Right kidney (tissue), 1 donor: ENCODE measurements at regions not wholly inside any gene's neighbourhood (a gene's known extent, or its start where the extent isn't known, plus 50 kb on each side); places are given as distances from the start of the nearest gene placed in this dataset.
"Not testable (repeated sequence)": the region's sequence is repeated elsewhere in the genome, so short reads cannot be mapped to it uniquely, and the experiment has no call there.

Source experiments
- DNase-seq: peaks from one replicate; pipeline ENCODE4 v3.0.0-alpha.2; 2016

DNA sequence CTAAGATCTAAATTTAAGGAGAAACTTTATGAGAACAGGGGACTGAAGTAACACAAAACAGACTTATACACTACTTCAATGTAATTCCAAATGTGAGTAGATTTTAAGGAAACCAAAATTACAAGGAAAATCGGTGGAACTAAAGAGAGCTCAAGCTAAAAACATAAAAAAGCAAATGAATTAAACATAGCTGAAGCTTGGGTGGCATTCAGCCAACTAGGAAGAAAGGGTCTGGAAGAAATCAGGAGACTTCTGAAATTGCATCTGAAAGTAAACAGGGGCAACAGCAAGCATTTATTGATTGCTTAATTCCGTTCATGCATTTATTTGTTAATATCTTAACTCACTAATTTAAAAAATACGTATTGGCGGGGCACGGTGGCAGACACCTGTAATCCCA, 727.3 kb upstream of the PKDCC start:
- no peak for DNase-seq

DNA sequence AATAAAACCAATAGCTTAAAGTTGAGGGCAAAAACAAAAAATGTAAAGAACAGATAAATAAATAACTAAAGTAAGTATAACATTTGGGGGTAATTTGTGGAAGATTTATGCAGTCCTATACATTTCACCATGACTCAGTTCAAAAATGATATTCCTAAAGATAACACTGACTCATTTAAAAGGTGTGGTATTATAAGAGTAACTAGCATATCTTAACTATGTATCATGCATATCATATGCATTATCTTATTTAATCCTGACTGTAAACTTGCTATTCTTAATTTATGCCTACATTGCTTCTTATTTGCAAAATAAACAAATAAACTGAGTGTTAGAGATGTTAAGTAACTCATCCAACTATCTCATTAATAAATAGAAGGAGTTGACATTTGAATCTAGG, 726.5 kb upstream of the PKDCC start:
- DNase-seq: no peak

DNA sequence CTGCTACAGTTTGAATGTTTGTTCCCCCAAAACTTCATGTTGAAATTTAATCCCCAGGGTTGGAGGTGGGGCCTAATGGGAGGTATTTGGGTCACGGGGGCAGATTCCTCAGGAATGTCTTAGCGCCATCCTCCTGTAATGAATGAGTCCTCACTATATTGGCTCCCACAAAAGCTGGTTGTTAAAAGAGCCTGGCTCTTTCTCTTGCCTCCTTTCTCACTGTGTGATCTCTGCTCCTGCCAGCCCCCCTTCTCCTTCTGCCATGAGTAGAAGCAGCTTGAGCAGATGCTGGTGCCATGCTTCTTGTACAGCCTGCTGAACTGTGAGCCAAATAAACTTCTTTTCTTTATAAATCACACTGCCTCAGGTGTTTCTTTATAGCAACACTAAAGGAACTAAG, 721.0 kb upstream of the PKDCC start:
- DNase-seq: no peak

DNA sequence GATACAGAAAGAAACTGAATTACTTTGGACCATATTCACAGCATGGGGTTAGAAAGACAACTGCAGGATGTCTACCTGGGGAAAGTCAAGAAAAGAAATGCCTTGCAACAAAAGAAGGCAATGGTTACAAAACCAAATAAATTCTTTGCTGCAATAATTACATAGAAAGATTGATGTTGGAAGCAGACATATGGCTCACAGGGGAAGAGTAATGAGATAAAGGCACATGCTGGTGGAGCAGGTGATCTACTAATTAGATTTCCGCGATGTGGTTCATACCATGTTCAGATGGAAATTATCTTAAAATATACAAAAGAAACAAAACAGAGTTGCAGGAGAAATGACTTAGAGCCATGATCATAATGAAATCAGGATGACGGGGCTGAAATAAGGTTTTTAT, 718.8 kb upstream of the PKDCC start:
- no peak for DNase-seq

DNA sequence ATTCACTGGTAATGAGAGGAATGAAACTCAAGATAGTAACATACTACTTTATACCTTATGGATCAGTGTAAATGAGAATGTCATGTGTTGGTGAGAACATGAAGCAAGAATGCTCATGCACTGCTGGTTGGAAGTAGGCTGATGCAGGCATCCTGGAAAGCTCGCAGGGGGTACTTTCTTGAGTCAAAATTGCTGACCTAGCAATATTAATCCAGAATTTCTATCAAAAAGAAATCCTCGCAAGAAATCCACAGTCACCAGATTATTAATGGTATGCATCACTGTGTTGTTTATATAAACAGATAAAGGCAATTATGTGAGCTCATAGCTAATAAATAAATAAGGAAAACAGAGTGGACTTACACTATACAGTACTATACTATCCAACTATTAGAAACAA, 713.7 kb upstream of the PKDCC start:
- DNase-seq: no peak

DNA sequence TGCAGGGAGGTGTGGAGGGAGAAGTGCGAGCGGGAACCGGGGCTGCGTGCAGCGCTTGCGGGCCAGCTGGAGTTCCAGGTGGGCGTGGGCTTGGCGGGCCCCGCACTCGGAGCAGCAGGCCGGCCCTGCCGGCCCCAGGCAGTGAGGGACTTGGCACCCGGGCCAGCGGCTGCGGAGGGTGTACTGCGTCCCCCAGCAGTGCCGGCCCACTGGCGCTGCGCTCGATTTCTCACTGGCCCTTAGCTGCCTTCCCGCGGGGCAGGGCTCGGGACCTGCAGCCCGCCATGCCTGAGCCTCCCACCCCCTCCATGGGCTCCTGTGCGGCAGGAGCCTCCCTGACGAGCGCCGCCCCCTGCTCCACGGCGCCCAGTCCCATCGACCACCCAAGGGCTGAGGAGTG, 712.2 kb upstream of the PKDCC start:
- not testable (repeated sequence) for DNase-seq

DNA sequence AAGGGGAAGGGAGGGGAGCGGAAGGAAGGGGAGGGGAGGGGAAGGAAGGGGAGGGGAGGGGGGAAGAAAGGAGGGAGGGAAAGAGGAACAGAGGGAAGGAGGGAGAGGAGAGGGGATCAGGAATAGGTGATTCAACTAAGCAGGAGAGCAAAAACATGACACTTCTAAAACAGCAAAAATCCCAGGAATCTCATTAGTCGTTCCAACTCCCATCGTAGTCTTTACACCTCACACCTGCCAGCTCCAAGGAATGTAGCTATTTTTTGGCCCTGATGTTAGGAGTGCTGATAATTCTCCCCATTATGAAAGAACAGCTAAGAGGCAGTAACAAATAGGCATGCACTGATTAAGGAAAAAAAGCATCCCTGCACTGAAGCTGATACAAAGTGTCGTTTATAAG, 709.9 kb upstream of the PKDCC start:
- DNase-seq: no peak

DNA sequence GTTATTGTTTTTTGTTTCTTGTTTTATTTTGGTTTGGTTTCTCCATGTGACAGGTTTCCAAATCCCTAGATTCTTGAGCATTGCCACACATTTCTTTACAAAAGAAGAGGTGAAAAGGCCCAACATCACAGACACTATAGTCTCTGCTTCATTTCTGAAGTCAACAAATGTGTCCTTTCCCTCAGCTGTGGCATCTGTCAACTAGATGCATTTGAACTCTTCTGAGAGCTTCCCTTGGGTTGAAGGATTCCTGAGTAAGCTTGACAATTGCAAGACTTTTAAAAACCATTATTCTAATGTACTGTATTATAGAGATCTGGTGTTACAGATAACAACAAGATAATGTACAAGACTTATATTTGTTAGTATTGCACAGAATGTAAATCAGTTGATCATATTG, 703.3 kb upstream of the PKDCC start:
- DNase-seq: no peak

DNA sequence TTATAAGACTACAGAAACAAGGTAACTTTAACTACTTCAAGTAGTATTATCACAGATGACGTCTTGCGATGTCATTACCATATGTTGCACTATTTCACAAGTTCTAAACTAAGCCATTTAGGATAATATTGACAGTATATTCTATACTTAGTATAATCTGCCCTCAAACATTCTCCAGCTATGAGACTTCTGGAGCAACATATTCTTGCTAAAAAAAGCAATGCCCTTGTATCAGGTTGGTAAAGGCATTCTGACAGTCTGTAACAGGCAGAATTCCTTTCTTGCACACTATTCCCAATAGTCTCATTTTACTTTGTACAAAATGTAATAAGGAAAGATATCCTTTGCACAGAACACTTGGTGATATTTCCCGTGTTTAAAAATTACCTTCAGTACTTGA, 694.8 kb upstream of the PKDCC start:
- DNase-seq: no peak

DNA sequence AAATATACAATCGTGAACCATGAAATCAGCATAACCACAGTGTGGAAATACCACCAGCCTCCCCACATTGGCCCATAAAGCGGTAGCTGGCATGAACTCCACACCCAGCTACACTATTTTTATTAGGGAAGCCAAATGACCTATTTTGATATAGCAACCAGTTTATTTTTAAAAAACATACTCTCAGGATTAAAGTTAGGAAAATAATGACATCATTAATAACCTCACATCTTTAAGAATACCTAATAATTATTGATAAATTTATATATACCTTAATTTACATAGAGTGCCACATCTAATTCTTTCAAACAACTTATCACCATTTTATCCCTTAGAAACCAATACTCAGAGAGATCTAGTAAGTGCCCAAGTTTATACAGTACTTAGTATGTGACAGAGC, 692.0 kb upstream of the PKDCC start:
- DNase-seq: no peak

DNA sequence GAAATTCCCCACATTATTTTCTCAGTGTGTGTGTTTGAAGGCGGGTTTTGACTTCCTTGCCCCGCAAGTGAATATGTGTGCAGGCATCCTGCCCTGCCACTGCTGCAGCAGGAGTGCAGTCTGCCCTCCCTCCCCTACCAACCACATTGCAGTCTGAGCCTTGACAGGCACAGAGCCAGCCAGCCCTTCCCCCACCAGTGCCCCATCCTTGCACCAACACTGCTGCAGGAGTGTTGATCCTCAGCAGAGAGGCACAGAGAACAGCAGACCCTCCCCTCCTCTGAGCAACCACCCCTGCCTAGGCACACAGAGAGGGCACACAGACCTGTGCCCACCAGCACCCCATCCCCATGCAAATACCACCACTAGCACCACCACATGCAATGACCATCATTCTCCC, 683.0 kb upstream of the PKDCC start:
- DNase-seq: no peak

DNA sequence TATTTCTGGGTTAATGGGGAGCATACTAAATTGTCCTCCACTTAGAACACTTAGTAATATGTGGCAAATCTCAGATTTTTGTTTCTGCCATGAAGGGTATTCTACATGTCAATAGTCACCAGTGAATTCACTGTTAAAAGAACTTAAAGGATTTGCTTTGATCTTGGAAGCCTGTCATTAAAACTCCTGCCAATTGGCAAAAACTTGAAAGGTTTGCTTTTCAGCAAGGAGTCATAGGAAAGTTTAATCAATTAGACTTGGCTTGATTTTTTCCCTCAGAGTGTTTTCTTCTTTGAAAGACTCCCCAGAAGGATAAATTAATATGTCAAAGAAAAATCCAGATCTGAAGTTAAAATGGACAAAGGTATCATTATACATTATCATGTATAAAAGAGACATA, 671.9 kb upstream of the PKDCC start:
- no peak for DNase-seq

DNA sequence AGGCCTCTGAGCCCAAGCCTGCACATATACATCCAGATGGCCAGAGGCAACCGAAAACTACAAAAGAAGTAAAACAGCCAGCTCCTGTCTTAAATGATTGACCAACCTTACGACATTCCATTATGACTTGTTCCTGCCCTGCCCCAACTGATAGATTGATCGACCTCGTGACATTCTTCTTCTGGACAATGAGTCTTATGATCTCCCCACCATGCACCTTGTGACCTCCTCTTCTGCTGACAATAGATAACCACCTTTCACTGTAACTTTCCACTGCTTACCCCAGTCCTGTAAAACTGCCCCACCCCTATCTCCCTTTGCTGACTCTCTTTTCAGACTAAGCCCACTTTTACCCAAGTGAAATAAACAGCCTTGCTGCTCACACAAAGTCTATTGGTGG, 670.0 kb upstream of the PKDCC start:
- DNase-seq: no peak

DNA sequence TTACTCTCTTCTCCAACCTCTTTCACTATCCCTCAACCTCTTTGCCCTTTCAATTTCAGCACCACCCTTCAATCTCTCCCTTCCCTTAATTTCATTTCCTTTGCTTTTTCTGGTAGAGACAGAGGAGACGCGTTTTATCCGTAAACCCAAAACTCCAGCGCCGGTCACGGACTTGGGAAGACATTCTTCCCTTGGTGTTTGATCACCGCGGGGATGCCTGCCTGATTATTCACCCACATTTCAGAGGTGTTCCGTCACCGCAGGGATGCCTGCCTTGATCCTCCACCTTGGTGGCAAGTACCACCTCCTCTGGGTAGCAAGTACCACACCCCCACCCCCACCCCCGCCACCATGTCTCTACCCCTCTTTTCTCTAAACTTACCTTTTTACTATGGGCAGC, 669.4 kb upstream of the PKDCC start:
- no peak for DNase-seq

DNA sequence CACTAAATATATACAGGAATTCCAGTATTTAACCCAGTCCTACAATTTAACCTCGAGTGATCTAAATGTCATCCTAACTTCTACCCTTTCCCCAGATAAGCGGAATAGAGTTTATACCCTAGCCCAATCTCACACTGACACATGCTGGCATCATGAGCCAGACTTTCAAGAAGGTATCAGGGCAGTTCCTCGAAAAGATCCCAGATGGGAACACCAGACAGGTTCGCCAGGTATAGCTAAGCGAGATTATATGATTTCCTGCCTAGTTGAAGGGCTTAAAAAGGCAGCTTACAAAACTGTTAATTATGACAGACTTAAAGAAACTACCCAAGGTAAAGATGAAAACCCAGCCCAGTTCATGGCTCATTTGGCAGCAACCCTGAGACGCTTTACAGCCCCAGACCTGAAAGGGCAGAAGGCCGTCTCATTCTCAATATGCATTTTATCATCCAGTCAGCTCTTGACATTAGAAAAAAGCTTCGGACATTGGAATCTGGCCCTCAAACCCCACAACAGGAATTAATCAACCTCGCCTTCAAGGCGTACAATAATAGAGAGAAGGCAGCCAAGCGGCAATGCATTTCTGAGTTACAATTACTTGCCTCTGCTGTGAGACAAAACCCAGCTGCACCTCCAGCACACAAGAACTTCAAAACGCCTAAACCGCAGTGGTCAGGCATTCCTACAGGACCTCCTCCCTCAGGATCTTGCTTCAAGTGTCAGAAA, 668.2 kb upstream of the PKDCC start:
- DNase-seq: peak; percentile 59

DNA sequence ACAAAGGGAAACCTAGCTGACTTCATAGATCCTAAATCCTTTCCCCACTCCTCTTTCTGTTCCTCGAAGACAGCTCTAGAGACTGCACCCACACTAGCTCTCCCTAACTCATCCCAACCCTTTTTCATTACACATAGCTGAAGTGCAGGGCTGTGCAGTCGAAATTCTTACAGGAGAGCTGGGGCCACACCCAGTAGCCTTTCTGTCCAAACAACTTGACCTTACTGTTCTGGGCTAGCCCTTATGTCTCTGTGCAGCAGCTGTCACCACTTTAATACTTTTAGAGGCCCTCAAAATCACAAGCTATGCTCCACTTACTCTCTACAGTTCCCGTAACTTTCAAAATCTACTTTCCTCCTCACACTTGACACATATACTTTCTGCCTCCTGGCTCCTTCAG, 666.1 kb upstream of the PKDCC start:
- no peak for DNase-seq

DNA sequence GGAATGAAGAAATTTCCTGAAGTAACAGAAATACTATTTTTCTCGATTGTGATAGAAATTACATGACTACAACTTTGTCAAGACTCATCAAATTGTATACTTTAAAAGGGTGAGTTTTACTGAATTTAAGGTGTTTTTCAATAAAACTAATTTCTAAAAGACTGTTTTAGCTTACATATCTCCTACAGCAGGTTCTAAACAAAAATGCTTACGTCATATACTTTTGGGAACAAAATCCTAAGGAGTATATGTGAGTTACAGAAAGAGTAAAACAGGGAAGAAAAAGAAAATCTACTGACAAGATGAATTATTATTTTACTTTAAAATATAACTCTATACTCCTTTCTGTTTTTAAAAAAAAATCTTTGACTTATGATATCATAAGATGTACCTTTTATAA, 660.3 kb upstream of the PKDCC start:
- DNase-seq: no peak

DNA sequence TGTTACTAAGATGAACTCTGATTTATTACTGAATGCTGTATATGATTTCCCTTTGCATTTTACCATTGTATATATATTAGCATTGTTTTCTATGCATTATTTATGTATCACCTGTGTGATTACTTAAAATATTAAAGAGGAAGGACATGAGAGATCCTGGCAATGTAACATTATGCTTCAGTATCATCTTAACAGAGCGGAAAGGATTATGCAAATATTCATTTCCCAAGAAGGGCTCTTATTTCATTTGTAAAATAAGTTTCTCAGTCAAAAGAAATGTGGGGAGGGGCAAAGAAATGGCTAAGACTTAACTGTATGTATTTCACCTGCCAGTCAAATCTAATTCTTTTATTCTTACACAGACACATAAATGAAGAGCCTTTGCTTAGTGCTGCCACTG, 654.2 kb upstream of the PKDCC start:
- DNase-seq: no peak

DNA sequence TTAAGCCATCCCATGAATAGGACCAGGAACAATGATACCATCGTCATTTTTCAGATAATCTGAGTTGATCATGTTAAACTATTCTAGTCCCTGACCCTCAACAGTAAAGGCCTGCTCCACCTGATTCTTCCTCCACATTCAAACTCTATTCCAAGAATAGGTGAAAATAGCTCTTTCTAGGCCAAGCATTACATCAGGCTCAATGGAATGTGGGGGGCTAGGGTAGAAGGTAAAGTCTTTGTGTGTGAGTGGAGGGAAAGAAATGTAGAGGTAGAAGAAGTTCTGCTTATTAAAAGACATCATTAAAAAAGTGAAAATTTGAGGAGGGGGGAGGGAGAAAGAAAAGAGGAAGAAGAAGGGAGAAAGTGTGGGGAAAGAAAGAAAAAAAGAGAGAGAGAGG, 653.3 kb upstream of the PKDCC start:
- no peak for DNase-seq

DNA sequence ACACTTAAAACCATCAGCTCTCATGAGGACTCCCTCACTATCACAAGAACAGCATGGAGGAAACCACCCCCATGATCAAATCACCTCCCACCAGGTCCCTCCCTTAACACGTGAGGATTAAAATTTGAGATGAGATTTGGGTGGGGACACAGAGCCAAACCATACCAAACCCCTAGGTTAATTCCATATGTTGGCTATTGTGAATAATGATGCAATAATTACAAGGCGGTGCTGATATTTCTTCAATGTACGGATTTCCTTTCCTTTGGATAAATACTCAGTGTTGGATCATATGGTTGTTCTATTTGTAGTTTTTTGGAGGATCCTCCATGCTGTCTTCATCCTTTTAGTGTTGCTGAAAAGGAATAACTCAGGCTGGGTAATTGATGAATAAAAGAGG, 652.1 kb upstream of the PKDCC start:
- no peak for DNase-seq

DNA sequence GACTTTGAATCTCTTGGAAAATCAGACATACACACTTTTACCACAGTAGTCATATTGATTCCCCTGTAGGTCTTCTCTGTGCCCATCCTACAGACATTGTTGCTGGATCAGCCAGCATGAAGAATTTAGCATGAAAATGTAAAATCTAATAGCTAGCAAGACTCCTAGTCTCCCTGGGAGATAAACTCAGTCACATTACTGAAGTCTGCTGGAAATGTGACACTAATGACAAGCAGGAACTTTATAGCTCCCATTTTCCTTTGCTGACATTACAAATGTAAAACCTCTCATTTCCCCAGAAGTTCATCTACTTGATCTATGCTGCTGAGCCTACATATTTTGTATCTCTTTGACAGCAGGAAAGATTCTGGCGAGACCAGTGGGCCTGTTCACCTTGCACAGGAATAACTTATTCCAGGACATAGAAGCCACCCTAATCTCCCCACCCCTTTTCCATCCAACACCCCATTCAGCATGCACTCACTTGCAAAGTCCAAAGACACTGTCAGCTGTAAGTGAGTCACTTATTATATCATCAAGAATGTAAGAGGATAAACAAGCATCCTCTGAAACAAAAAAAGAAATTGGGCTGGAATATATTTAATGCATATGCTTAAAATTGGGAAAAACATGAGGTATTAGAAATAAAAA, 648.3 kb upstream of the PKDCC start:
- no peak for DNase-seq

DNA sequence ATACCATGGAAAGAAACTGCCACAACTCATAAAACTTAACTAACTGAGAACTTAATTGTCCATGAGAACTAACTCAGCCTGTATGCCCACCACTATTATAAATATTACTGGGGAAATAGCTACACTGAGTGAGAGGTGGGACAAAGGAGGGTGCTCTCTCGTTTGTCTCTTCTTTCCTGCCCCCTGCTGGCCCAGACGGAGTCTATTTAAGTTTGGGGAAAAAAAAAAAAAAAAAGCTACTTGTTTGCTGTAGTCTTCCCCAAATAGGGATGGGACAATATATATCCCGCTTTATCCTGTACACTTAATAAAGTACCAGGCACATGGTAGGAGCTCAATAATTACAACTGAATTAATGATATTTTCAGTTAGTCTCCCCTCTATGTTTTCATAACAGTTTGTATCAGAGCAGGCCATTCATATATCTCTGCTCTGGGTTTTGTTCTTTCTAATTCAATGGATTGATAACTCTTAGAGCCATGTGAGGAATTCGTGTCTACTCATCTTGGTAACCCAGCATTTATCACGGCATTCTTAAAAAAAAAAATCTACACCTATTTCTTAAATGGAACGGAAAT, 647.6 kb upstream of the PKDCC start:
- DNase-seq: no peak

DNA sequence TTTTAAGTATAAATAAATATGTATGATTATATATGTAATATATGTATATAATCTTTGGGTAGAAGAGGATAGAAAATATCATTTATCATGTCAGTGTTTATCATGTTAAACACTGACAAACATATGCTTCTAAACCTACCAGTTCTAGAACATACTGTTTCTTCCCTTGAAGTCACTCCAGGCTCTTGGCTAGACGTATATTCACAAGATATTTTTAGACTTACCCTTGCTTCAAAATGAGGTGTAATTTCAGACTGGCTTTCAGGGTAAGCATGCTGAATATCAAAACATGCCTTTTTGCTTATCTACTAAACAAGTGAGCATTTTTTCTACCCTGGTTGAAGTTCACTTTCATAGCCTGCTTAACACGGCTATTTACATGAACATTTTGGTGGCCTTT, 642.4 kb upstream of the PKDCC start:
- no peak for DNase-seq

DNA sequence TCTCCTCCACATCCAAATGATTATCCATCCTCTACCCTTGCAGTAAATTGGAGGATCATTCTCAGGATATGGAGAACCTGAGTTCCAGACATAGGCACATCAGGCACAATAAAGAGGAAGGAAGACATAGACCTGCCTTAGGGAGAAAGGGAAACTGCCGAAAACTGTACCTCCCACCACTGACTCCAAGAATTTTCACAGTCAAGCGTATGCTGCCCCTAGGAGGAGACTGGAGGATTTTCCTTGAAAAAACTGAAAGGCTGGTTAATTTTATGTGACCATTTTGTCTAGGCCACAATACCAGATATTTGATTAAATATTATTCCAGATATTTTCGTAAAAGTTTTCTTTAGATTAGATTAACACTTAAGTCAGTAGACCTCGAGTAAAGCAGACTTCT, 638.5 kb upstream of the PKDCC start:
- DNase-seq: no peak
